Gastrocnemius medialis (tissue), 4 donors: ENCODE measurements at regions not wholly inside any gene's neighbourhood (a gene's known extent, or its start where the extent isn't known, plus 50 kb on each side); places are given as distances from the start of the nearest gene placed in this dataset.

Source experiments
- ATAC-seq, 2 donors: fragments of 150-250 bp; one replicate each; pipeline ENCODE4 v1.9.1; 2016
- DNase-seq, 2 donors: peaks; one replicate each; pipeline ENCODE4 v3.0.0-alpha.2; 2019
- H3K27ac ChIP-seq, 4 donors: fragments of 200-600 bp; sonication (generic); 1 replicate in 1 of 4; 2 replicates in 3 of 4; pipeline ENCODE4 v1.5.1; 2016 to 2018; ENCODE audit warnings: mild to moderate bottlenecking in 2 of 4, moderate library complexity in 1 of 4
- H3K27me3 ChIP-seq, 3 donors: fragments of 200-600 bp; sonication (generic) in 2 of 3; 1 replicate in 1 of 3; 2 replicates in 2 of 3; pipeline versions ENCODE4 v1.5.1 to v1.6.0; 2016 to 2019; ENCODE audit warnings: mild to moderate bottlenecking in 1 of 3, moderate library complexity in 1 of 3
- H3K36me3 ChIP-seq, 2 donors: fragments of 200-600 bp; sonication (generic) in 1 of 2; one replicate each; pipeline ENCODE4 v1.5.1; 2017 to 2018
- H3K4me1 ChIP-seq, 2 donors: fragments of 200-600 bp; sonication (generic) in 1 of 2; one replicate each; pipeline ENCODE4 v1.5.1; 2016 to 2017; ENCODE audit warnings: mild to moderate bottlenecking in 2 of 2
- H3K4me3 ChIP-seq, 4 donors: fragments of 200-600 bp; sonication (generic) in 3 of 4; 1 replicate in 1 of 4; 2 replicates in 3 of 4; pipeline ENCODE4 v1.5.1; 2016 to 2019; ENCODE audit warnings: mild to moderate bottlenecking in 2 of 4
- H3K9me3 ChIP-seq, 3 donors: fragments of 200-600 bp; sonication (generic) in 2 of 3; 1 replicate in 1 of 3; 2 replicates in 2 of 3; pipeline ENCODE4 v1.5.1; 2016 to 2019
- POLR2A ChIP-seq, 2 donors: fragments of 450-650 bp; IDR thresholded peaks; one replicate each; pipeline ENCODE4 v1.6.1; 2017; ENCODE audit warnings: antibody characterized with exemption in 2 of 2, mild to moderate bottlenecking in 2 of 2, moderate library complexity in 2 of 2
- in situ Hi-C, 4 donors: fragments of 200-750 bp; cut with MboI; loops; one replicate each; pipeline versions ENCODE4 v1.15.0 to v1.8.0; 2017; ENCODE audit warnings: low sequenced_read_pairs in 4 of 4
- intact Hi-C: fragments of 100-400 bp; cut with DNase I; formaldehyde crosslinking; loops from one replicate; pipeline ENCODE4 v1.15.1; 2023; ENCODE audit warnings: low total_unique reads
- TF ChIP-seq, protein P1 (sequence below), 5 experiments: fragments of 450-650 bp in 3 of 5; fragments of 200-600 bp in 2 of 5; sonication (generic) in 2 of 5; IDR thresholded peaks in 4 of 5; conservative IDR thresholded peaks in 1 of 5; 1 replicate in 4 of 5; 2 replicates in 1 of 5; pipeline ENCODE4 v1.5.1; 2016 to 2019; ENCODE audit warnings: antibody characterized with exemption in 5 of 5, mild to moderate bottlenecking in 3 of 5, moderate library complexity in 3 of 5

DNA sequence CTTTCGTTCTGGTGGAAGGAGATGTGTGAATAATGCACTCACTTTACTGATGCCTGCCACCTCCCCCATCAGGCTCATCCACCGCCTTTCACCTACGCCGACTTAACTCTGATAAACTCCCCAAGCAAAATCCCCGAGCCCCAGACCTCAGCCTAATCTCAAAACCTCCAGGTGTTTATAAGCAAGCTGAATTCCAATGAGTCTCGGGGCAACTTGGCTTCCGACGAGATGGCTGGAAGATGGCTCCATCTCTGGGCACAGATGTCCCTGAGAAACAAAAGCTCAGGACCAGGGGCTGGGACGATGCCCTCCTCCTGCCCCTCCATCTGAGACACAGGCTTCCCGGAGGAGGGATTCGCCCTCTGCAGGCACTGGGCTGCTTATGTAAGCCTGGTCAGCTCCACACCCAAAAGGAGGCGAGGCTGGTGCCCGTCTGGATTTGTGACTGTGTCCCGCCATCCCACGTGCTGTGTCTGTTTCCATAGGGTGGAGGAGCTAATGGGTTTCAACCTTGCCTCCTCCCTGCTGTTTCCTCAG is 386.4 kb upstream of the TNRC6C start:
- Histone ChIP-seq H3K27ac (no peak overlapping the region), H3K4me1 (peaks cover 9 to 13% of the 10 kb centered on the region in 2 donors), H3K36me3 (no peaks in the 10 kb centered on the region), H3K4me3 (peak overlapping the region in 1 of 4 donors; percentile 33), H3K9me3 (no peaks in the 10 kb centered on the region), H3K27me3 (no peaks in the 10 kb centered on the region)
- TF ChIP-seq, protein P1, sequence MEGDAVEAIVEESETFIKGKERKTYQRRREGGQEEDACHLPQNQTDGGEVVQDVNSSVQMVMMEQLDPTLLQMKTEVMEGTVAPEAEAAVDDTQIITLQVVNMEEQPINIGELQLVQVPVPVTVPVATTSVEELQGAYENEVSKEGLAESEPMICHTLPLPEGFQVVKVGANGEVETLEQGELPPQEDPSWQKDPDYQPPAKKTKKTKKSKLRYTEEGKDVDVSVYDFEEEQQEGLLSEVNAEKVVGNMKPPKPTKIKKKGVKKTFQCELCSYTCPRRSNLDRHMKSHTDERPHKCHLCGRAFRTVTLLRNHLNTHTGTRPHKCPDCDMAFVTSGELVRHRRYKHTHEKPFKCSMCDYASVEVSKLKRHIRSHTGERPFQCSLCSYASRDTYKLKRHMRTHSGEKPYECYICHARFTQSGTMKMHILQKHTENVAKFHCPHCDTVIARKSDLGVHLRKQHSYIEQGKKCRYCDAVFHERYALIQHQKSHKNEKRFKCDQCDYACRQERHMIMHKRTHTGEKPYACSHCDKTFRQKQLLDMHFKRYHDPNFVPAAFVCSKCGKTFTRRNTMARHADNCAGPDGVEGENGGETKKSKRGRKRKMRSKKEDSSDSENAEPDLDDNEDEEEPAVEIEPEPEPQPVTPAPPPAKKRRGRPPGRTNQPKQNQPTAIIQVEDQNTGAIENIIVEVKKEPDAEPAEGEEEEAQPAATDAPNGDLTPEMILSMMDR (IDR thresholded peaks at IDR 0.05 in 4 of 5, conservative IDR thresholded peaks at IDR 0.05 in 1 of 5) = no peak
- TF ChIP-seq POLR2A (IDR thresholded peaks at IDR 0.05) = no peak
- ATAC-seq (no peak), DNase-seq (no peak)
- in situ Hi-C loops (loop anchor here in 1 of 4 donors (25.0 kb wide), 1 partner anchor 90 kb away; no protein-coding TSS in a partner anchor), intact Hi-C loops (no loop called here)

GRCh38 chr17:77572851-77573250 is 385.7 kb upstream of the TNRC6C start:
- in situ Hi-C loops = loop anchor here in 1 of 4 donors (25.0 kb wide), 1 partner anchor 89 kb away; no protein-coding TSS in a partner anchor
- no peak overlapping the region for H3K27ac ChIP-seq
- H3K4me3 ChIP-seq = no peak overlapping the region
- H3K27me3 ChIP-seq = no peaks in the 10 kb centered on the region
- DNase-seq (no peak), ATAC-seq (no peak)
- no peak for TF ChIP-seq POLR2A (IDR thresholded peaks at IDR 0.05)
- TF ChIP-seq, protein P1 (IDR thresholded peaks at IDR 0.05 in 4 of 5, conservative IDR thresholded peaks at IDR 0.05 in 1 of 5) = no peak
- no peaks in the 10 kb centered on the region for H3K36me3 ChIP-seq
- H3K4me1 ChIP-seq = peaks cover 9 to 13% of the 10 kb centered on the region in 2 donors
- intact Hi-C loops = no loop called here
- no peaks in the 10 kb centered on the region for H3K9me3 ChIP-seq

DNA sequence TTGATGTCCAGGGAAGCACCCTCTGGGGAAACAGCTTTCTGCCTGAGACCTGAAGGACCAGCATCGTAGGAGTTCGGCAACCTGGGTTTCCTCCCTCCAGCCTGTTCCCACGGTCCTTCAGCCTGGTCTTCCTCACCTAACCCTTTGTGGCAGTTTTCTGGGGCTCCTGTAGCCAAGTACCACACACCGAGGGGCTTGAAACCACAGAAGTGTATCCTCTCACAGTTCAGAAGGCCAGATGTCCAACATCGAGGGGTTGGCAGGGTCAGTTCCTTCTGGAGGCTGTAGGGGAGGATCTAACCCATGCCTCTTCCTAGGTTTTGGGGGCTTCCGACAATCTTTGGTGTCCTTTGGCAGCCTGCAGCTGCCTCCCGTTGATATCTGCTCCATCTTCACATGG is 381.0 kb upstream of the TNRC6C start:
- no peak overlapping the region for H3K4me3 ChIP-seq
- DNase-seq (no peak), ATAC-seq (no peak)
- no peaks in the 10 kb centered on the region for H3K27me3 ChIP-seq
- no peaks in the 10 kb centered on the region for H3K36me3 ChIP-seq
- in situ Hi-C loops = no loop called here
- no peaks in the 10 kb centered on the region for H3K9me3 ChIP-seq
- H3K4me1 ChIP-seq = no peaks in the 10 kb centered on the region
- intact Hi-C loops = no loop called here
- no peak overlapping the region for H3K27ac ChIP-seq
- TF ChIP-seq POLR2A (IDR thresholded peaks at IDR 0.05) = no peak
- TF ChIP-seq, protein P1 (IDR thresholded peaks at IDR 0.05 in 4 of 5, conservative IDR thresholded peaks at IDR 0.05 in 1 of 5) = no peak

- H3K27ac ChIP-seq = no peak overlapping the region
- H3K4me3 ChIP-seq = no peak overlapping the region
- no peak for DNase-seq
- H3K4me1 ChIP-seq = no peaks in the 10 kb centered on the region
- H3K9me3 ChIP-seq = no peaks in the 10 kb centered on the region
- no peaks in the 10 kb centered on the region for H3K36me3 ChIP-seq
- no peaks in the 10 kb centered on the region for H3K27me3 ChIP-seq
- TF ChIP-seq POLR2A (IDR thresholded peaks at IDR 0.05) = no peak
- TF ChIP-seq, protein P1 (IDR thresholded peaks at IDR 0.05 in 4 of 5, conservative IDR thresholded peaks at IDR 0.05 in 1 of 5) = no peak
- no peak for ATAC-seq
- in situ Hi-C loops (no loop called here), intact Hi-C loops (no loop called here)
These were observed 379.4 kb upstream of the TNRC6C start for GRCh38 chr17:77579131-77579530.

- Histone ChIP-seq H3K36me3 (no peaks in the 10 kb centered on the region), H3K27ac (no peak overlapping the region), H3K4me3 (no peak overlapping the region), H3K9me3 (no peaks in the 10 kb centered on the region), H3K27me3 (no peaks in the 10 kb centered on the region), H3K4me1 (no peaks in the 10 kb centered on the region)
- ATAC-seq = no peak
- intact Hi-C loops (loop anchor here (5.0 kb wide), 1 partner anchor 38 kb away; no protein-coding TSS in a partner anchor), in situ Hi-C loops (no loop called here)
- no peak for TF ChIP-seq POLR2A (IDR thresholded peaks at IDR 0.05)
- TF ChIP-seq, protein P1 (IDR thresholded peaks at IDR 0.05 in 4 of 5, conservative IDR thresholded peaks at IDR 0.05 in 1 of 5) = no peak
- DNase-seq = no peak
These were observed 378.8 kb upstream of the TNRC6C start for GRCh38 chr17:77579682-77580081.
